HG03432 (cell line): ENCODE measurements at regions not wholly inside any gene's neighbourhood (a gene's known extent, or its start where the extent isn't known, plus 50 kb on each side); places are given as distances from the start of the nearest gene placed in this dataset.
"Not testable (repeated sequence)": the region's sequence is repeated elsewhere in the genome, so short reads cannot be mapped to it uniquely, and the experiment has no call there.

ENCODE experiments used
- ATAC-seq: cut with Tn5 transposase; IDR thresholded peaks from one replicate; pipeline ENCODE4 v1.9.1; 2021; ENCODE audit warnings: mild to moderate bottlenecking, moderate library complexity; ENCODE audit not compliant: unreplicated experiment

GRCh38 chr11:121909596-121909995 is 206.4 kb downstream of the BLID start:
- ATAC-seq, result no peak

GRCh38 chr11:121907379-121907778 is 208.6 kb downstream of the BLID start:
- no peak for ATAC-seq

GRCh38 chr11:121904148-121904547 is 211.9 kb downstream of the BLID start:
- ATAC-seq, result no peak

GRCh38 chr11:121901886-121902285 is 214.1 kb downstream of the BLID start:
- ATAC-seq, result no peak

- ATAC-seq, result not testable (repeated sequence)
Measured at GRCh38 chr11:121901417-121901816, 214.6 kb downstream of the BLID start.

- no peak for ATAC-seq
Measured at GRCh38 chr11:121899520-121899919, 216.5 kb downstream of the BLID start.

GRCh38 chr11:121898903-121899302 is 217.1 kb downstream of the BLID start:
- ATAC-seq, result no peak

GRCh38 chr11:121895919-121896318 is 220.1 kb downstream of the BLID start:
- no peak for ATAC-seq

GRCh38 chr11:121894581-121894980 is 221.4 kb downstream of the BLID start:
- ATAC-seq, result no peak

- ATAC-seq, result no peak
Measured at GRCh38 chr11:121892863-121893262, 223.2 kb downstream of the BLID start.

- no peak for ATAC-seq
Measured at GRCh38 chr11:121892131-121892681, 223.8 kb downstream of the BLID start.

- no peak for ATAC-seq
Measured at GRCh38 chr11:121890946-121891515, 225.0 kb downstream of the BLID start.

GRCh38 chr11:121890377-121890776 is 225.6 kb downstream of the BLID start:
- ATAC-seq, result no peak

- no peak for ATAC-seq
Measured at GRCh38 chr11:121889931-121890330, 226.1 kb downstream of the BLID start.

GRCh38 chr11:121889186-121889585 is 226.8 kb downstream of the BLID start:
- ATAC-seq, result no peak

GRCh38 chr11:121887976-121888557 is 227.9 kb downstream of the BLID start:
- no peak for ATAC-seq

GRCh38 chr11:121887569-121887968 is 228.4 kb downstream of the BLID start:
- no peak for ATAC-seq

GRCh38 chr11:121886996-121887395 is 229.0 kb downstream of the BLID start:
- ATAC-seq, result no peak

GRCh38 chr11:121886005-121886734 is 229.8 kb downstream of the BLID start:
- no peak for ATAC-seq

GRCh38 chr11:121884626-121885025 is 231.4 kb downstream of the BLID start:
- no peak for ATAC-seq

GRCh38 chr11:121881806-121882205 is 234.2 kb downstream of the BLID start:
- ATAC-seq, result no peak

GRCh38 chr11:121877152-121877551 is 238.9 kb downstream of the BLID start:
- no peak for ATAC-seq
